ENCODE measurements at regions not wholly inside any gene's neighbourhood (a gene's known extent, or its start where the extent isn't known, plus 50 kb on each side); places are given as distances from the start of the nearest gene placed in this dataset.
"Not testable (repeated sequence)": the region's sequence is repeated elsewhere in the genome, so short reads cannot be mapped to it uniquely, and the experiment has no call there.

DNA sequence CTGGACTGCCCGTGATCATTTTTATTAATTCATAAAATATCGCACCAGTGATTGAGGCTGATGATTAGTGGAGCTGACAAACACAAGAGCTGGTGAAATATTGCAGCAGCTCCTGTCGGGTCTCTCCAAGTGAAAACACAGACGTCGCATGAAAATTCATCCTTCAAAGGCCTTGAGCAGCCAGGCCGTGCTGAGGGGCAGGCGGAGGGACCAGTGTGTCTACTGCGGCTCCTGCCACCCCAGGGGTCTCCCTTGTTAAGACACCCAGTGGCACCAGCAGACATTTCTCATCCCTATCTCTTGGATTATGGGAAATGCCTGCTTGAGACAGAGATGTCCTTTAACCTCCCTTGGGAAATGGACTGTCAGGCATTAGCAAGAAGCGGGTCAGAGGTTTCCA is 289.4 kb upstream of the TLE3 start:
- DNase-seq = no peak

DNA sequence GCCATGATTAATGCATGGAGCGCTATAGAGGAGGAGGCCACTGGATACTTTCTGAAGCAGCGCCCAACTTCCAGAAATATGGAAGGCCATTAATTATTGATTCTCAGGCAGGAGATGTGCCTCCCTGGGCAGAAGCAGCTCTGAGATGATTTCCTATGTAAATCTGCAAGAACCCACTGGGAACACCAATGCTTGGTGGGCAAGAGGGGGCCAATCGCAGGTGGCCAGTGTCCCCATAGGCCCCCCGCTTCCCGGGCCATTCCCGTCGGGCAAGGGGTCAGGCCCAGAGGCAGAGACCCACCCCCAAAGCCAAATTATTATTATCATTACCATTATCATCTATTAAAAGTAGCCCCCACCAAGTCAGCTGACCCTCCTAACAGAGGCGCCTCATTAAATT is 288.0 kb upstream of the TLE3 start:
- no peak for DNase-seq

DNA sequence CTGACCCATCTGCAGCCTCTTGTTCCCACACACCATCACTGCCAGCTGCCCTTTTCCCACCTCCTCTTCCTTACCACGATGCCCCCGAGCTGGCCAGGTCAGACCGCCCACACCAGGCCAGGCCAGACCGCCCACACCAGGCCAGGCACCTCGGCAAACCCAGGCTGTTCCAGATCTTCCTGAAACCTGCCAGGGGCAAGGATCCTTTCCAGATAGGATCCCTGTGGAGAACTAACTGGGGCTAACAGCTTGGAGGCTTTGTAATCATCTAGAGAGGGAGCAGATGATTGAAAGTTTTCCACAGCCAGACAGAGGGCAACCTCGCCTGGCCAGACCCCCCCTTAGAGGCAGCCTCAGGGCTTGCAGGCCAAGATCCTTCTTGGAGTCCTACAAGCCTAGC is 287.3 kb upstream of the TLE3 start:
- no peak for DNase-seq

DNA sequence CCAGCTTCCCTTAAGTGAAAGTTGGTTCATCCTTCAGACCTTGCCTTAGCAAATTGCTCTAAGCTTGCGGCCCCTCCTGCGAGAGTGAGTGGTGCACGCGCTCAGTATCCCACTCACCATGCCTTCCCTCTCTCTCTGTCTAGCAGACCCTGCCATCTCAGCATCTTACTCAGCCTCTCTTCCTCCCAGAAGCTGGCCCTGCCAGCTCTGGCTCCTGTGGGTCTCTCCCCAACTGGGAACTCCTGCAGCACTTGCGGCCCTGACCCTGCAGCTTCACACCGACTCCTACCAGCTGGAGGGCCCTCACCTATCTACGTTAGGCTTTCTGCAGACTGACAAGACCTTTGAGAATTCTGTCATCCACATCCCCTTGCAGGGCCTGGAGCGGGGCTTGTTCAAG is 286.1 kb upstream of the TLE3 start:
- no peak for DNase-seq

DNA sequence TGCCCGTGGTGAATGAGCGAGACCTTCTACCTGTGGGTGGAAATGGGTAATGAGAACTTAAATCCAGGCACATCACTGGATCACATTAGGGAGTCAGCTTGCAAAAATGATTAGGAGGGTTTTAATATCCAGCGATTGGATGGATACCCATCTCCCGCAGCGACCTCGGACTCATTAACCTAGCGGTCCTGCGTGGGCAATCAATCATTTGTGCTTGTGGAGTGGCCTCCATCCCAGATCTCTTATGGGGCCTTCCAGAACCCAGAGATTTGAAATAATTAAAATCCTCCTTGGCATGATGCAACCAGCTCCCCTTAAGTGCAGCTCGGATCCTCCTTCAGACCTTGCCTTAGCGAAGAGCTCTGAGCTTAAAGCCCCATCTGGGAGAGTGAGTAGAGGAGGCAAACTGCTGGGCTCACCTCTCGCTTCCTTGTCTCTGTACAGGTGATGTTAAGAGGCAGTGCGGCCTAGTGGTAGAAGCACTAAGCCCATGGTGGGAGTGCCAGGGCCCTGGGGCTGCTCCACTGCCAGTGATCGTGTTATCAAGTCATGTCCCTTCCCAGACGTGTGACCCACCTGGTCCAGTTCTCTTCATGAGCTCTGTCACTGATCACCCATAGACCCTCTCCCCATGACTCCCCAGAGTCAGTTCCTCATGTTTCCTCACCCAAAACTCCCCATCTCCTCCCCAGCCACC is 285.2 kb upstream of the TLE3 start:
- DNase-seq = no peak

DNA sequence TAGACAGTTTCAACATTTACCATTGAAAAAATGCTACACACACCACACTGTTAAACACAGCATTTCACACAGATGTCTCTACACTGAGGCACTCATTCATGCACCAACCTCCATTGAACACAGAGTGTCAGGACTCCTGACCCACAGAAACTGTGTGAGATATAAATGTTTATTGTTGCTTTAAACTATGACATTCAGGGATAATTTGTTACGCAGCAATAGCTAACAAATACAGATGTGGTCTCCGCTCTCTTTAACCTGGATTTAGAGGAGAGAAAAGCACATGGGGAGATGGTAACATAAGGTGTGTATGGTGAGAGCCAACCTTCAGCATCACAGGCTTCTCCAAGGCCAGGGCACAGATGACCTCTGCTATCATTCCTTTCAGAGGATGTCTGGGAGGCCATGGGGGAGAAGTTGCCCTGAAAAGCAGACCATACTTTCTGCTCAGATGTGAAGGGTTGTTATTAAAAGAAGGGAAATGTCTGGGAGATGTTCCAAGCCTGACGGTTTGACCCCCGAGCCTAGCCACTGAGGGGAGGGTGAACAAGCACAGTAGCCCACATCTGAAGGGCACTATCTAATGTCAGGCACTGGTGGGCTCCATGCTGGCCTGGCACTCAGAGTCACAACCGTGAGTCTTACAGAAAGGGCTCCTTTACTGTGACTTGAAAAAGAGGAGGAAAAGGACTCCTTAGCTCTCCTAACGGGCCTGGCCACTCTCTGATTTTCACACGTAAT is 284.5 kb upstream of the TLE3 start:
- no peak for DNase-seq

DNA sequence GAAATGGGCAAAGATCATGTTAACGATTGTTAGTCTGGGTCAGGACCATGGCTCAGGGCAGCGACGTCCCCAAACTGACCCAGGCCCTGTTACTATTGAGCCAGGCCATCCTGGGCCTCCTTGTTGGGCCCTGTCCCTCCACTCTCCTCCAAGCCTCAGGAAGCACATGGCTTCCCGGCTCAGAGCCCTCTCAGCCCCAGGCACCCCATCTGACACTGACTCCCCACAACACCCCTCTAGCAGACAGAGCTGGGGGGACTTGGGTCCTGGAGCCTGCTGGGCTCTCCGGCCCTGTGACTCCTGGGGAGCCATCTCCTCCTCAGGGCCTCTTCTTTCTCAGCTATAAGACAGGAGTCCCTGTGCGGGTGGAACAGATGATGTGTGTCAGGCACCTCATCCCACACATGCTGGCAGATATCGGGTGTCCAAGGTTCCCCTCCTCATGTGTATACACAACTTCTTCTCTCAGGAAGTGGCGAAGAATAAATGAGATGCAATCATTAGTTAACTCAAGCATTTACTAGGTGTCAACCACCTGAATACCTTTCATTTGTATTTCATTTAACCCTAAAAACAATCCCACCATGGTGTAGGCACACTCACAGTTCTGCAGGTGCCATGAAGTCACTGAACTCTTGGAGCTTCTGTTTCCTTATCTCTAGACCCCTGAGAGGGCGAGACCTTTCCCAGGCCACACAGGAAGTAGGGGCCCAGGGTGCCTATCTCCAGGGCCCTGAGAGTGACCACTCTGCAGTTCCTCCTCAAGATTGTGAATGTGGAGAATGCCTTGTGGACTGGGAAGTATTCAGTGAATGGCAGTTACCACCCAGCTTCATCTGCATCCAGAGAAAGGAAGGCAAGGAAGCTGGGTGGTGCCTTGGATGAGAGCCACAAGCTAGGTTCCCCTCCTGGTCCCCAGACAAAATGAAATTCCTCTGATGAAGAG is 282.5 kb upstream of the TLE3 start:
- DNase-seq = no peak

DNA sequence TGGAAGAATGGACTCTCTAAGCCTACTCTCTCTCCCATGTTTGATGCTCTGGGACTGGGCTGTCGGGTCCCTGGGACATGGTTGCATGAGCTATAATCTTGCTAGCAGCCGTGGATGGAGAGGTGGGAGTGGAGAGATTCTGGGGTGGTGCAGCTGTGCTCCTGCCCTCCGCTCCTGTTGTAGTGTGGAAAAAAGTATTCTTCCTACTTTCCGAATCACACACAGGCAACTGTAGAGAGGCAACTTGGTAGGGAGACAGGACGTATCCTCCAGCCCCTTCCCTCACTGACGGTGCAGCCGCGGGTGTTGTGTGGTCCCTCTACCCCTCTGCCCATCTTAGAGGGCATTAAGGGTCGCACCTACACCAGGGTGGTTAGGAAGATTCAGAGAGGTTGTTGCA is 281.4 kb upstream of the TLE3 start:
- no peak for DNase-seq

DNA sequence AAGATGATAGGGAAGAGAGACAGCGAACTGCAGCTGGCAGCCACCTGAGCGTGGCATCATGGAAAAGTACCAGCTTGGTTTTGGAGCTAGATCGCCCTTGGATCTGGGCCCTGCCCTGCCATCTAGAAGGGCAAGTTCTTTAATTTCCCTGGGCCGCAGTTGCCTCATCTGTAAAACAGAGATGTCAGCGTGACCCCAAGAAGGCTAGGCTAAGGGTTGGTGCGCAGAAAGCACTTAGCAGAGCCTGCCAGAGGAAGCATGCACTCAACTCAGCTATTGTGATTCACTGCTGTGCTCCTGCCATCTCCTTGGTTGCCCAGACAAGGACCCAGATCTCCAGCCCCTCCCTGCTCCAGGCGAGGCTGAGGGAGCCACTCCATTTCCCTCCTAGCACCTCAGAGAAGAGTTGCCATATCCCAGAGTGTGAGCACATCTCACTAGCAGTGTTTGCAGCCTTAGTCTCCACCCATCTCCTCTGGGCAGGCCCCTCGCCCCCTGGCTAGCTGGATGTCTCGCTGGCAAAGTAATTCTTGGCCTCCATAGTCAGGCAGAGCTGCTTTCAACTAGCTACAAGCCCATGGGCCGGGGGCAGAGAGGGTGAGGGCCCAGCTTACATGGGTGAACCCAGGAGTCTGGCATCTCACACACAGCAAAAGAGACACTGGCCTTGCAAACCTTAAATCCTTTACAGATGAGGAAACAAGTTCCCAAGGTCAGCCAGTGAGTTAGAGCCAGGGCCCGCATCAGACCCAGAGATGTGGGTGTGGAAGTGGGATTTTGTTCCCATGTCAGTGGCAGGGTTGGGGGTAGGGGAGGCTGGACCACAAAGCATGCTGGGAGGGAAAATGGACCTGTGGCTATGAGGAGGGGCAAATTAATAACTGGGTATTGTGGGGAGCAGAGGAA is 280.7 kb upstream of the TLE3 start:
- no peak for DNase-seq

DNA sequence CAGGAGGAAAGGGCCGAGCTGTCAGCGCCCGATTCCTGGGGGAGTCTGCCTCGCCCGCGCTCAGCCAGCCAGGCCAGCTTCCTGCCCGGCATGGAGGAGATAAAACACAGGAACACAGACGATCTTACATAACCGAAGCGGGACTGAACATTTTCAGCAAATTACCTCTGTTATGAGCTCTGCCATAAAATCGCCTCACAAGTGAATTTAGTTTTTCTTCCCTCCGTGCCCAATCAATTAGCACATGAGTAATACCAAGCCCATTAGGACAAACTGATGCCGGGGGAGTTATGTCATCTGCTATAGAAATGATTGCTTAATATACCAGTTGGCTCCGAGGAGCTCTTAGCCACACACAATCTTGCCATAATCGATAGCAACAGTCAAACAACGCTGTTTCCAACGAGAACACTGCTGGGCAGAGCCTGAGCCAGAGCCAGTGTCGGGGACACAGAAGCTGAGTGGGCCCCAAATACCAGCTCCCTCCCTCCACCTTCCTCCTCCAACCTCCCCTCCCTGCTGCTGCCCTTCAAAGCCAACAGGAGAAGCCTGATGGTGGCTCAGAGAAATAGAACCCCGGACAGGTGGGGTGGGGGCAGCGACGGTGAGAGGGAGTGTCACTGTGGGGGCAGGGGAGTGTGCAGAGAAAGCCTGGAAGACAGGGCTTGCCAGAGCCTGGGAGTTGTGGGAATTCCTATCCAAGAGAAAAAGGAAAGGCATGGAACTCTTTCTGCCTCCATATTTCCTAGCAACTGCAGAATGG is 279.4 kb upstream of the TLE3 start:
- peak; percentile 24 for DNase-seq

DNA sequence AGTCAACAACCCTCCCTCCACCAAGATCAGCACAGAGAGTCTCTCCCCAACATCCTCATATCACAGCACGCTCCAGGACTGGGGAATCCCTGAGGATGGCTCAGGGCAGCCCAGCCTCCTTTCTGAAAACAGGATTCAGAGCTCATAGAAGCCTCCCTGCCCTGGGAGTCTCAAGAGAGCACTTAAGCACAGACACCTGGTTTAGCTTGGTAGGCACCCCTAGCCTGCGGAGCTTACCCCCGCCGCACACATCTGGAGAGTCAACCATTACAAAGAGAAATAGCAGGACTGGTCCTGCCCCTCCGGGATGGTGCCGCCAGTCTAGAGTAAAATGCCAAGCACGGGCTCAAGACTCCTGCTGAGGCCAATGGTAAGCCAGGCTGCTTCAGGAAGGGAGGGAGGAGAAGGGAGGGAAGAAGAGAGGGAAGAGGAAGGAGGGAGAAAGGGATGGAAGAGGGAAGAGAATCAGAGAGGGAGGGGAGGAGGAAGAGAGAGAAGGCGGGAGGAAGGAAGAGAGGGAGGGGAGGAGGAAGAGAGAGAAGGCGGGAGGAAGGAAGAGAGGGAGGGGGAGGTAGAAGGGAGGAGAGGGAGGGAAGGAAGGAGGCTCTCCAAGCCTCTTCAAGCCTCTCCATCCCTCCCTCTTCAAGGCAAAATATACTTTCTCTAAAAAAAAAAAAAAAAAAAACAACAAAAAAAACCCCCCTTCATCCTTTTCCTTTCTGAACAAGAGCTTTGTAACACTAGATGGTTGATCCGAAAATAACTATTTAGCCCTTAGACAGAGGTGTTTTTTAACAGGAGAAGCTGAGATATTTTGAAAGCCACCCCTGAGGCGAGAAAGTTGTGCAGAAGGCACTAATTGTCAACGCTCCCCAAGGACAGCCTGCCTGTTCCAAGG is 278.6 kb upstream of the TLE3 start:
- DNase-seq = no peak

DNA sequence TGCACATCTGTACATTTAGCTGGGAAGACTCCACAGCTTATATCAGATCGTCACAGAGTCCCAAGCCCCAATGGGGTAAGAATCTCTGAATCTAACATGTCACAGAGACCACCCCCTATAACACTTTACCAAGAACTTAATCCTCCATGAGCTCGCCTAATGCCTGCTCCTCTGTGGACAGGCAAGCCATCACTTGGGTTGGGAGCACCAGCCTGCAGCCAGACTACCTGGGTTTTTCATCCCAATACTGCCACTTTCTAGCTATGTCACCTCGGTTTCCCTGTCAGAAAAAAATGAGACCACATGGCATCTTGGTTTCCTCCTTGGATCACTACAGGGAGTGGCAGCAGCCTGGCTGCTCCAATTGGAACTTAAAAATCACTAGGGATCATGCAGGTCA is 277.9 kb upstream of the TLE3 start:
- no peak for DNase-seq

DNA sequence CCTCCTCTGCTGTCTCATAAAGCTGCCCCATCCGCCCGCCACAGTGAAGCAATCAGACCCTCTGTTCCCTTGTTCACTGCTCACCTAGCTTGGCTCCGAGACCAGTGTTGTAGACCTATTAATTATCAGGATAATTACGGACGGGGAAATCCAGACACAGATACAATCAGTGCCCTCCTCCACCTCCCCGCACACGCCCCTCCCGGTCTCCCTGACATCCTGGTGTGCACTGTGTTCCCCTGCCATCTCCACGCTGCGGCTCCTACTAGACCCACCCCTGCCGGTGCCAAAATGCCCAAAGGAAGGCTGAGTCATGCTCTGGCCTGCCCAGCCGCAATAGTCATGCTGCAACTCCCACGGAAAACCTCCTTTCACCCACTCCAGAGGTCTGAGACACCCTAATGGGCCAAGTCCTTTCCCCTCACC is 277.3 kb upstream of the TLE3 start:
- peak; percentile 34 for DNase-seq

DNA sequence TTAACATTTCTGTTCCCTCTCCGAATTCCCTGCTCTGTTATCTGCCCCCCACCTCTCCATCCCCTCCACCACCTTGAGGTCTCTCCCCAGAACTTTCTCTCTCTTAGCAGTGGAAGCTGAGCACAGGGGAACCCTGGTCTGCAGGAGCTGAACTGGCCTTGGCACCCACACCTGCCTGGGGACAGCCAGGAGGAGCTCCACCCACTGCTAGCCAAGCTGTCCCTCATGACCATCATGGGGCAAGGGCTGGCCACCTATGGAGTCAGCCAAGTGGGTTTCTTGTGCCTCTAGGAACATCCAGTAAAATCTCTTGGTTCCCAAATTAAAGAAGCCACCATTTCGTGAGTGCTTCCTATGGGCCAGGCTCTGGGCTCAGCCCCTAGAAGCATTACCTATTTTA is 276.4 kb upstream of the TLE3 start:
- DNase-seq = no peak

DNA sequence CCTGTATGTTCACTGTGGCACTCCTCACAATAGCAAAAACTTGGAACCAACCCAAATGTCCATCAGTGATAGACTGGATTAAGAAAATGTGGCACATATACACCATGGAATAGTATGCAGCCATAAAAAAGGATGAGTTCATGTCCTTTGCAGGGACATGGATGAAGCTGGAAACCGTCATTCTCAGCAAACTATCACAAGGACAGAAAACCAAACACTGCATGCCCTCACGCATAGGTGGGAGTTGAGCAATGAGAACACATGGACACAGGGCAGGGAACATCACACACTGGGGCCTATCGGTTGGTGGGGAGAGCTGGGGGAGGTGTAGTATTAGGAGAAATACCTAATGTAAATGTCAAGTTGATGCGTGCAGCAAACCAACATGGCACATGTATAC is 275.7 kb upstream of the TLE3 start:
- not testable (repeated sequence) for DNase-seq

DNA sequence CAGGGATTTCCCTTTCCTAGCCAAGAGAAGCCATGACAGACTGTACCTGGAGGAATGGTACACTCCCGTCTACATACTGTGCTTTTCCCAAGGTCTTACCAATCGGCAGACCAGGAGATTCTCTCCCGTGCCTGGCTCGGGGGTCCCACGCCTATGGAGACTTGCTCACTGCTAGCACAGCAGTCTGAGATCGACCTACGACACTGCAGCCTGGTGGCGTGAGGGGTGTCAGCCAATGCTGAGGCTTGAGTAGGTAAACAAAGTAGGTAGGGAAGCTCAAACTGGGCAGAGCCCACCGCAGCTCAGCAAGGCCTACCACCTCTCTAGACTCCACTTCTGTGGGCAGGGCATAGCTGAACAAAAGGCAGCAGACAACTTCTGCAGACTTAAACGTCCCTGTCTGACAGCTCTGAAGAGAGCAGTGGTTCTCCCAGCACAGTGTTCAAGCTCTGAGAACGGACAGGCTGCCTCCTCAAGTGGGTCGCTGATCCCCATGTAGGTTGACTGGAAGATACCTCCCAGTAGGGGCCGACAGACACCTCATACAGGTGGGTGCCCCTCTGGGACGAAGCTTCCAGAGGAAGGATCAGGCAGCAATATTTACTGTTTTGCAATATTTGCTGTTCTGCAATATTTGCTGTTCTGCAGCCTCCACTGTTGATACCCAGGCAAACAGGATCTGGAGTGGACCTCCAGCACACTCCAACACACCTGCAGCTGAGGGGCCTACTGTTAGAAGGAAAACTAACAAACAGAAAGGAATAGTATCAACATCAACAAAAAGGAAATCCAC is 270.4 kb upstream of the TLE3 start:
- DNase-seq = not testable (repeated sequence)

DNA sequence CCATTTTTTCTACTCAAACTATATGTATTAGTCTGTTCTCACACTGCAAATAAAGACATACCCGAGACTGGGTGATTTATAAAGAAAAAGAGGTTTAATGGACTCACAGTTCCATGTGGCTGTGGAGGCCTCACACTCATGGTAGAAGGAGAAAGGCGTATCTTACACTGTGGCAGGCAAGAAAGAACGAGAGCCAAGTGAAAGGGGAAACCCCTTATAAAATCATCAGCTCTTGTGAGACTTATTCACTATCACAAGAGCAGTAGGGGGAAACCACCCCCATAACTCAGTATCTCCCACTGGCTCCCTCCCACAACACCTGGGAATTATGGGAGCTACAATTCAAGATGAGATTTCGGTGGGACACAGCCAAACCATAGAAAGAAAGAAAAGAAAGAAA is 266.3 kb upstream of the TLE3 start:
- DNase-seq = not testable (repeated sequence)

DNA sequence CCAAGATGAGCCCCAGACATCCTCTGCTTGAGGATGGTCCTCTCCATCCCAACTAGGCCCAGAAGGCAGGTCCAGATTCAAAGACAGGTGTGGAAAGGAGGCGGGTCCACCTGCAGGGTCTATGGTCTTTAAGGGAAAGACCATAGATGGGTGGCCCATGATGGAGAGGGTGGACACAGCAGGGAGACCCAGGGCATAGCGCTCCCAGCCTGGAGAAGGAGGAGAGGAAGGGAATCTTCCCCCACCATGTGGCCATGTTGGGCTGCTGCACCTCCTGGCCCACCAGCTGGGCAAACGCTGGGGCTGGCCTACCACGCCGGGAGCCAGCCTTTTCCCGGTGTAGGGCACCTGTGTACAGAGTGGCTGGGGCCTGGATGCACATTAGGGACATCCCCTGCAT is 265.2 kb upstream of the TLE3 start:
- peak; percentile 74 for DNase-seq

DNA sequence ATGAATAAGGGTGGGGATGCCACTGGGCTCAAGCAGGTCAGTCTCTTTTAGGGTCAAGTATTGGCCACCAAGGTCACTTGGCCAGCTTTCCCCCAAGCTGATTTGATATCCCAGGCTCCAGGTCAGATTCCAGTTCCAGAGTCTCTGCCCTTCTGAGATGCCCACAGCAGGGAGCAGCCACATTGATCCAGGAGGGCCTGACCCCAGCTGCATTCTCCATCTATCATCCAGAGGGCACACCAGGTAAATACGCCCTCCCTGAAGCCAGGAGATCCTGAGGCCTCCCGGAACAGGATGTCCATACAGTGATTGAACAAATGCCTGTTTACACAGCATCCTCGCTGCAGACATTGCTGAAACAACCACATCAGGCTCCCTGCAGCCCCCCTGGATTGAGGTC is 264.6 kb upstream of the TLE3 start:
- no peak for DNase-seq

DNA sequence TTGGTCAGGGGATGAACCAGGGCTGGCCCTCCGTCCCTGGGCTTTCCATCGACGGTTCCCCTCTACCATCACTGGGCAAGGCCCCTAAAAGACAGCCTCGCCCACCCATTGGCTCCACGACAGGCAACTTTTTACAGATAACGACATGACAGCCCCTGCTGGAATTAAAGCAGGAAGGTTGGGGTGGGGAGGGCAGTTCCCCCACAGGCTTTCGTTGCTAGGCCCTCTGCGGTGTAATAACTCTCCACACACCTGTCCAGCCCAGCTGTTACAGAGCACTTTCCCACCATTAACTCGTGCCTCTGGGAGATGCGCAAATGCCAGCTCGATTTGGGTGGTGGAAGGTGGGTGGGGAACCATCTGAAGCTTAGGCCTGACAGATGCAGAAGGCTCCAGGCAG is 264.2 kb upstream of the TLE3 start:
- no peak for DNase-seq
